DOHH2 (cell line): ENCODE measurements at regions not wholly inside any gene's neighbourhood (a gene's known extent, or its start where the extent isn't known, plus 50 kb on each side); places are given as distances from the start of the nearest gene placed in this dataset.

Source experiments
- EZH2phosphoT487 ChIP-seq: fragments of 200-600 bp; sonication (generic); IDR thresholded peaks from 2 replicates; pipeline ENCODE4 v1.6.1; 2017; ENCODE audit warnings: borderline replicate concordance, mild to moderate bottlenecking, antibody characterized with exemption, low read length, moderate library complexity, mixed read lengths
- TF ChIP-seq, protein P1 (sequence below): fragments of 200-600 bp; sonication (generic); IDR thresholded peaks from one replicate; pipeline ENCODE4 v1.5.1; 2014; ENCODE audit warnings: antibody characterized with exemption, mild to moderate bottlenecking, low read depth, low read length; ENCODE audit not compliant: poor library complexity, severe bottlenecking

DNA sequence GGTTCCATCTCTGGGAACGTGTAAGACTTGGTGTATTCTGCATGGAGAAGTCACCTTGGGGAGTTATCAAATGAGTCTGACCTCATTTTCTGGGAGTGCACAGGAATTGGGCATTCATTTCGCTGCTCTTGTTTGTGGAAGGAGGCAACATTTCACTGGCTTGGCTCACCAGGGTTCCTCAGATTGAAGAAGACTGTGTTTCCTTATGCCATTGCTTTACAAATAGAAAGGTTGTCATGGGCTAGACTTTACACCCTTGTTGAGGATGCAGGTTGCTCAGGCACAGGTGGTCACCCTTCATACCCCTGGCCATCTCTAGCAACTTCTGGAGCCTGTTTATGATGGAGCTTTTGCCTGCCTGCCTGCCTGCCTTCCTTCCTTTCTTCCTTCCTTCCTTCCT is 114.4 kb downstream of the AASDH start:
- TF ChIP-seq, protein P1, sequence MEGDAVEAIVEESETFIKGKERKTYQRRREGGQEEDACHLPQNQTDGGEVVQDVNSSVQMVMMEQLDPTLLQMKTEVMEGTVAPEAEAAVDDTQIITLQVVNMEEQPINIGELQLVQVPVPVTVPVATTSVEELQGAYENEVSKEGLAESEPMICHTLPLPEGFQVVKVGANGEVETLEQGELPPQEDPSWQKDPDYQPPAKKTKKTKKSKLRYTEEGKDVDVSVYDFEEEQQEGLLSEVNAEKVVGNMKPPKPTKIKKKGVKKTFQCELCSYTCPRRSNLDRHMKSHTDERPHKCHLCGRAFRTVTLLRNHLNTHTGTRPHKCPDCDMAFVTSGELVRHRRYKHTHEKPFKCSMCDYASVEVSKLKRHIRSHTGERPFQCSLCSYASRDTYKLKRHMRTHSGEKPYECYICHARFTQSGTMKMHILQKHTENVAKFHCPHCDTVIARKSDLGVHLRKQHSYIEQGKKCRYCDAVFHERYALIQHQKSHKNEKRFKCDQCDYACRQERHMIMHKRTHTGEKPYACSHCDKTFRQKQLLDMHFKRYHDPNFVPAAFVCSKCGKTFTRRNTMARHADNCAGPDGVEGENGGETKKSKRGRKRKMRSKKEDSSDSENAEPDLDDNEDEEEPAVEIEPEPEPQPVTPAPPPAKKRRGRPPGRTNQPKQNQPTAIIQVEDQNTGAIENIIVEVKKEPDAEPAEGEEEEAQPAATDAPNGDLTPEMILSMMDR = no peak
- TF ChIP-seq EZH2phosphoT487 = no peak
